GM23338 (cell line): ENCODE measurements at regions not wholly inside any gene's neighbourhood (a gene's known extent, or its start where the extent isn't known, plus 50 kb on each side); places are given as distances from the start of the nearest gene placed in this dataset.

Source experiments
- ATAC-seq: fragments of 200-7000 bp; cut with Tn5 transposase; 3 replicates; pipeline ENCODE4 v1.9.1; 2020
- DNase-seq: peaks from one replicate; pipeline ENCODE4 v3.0.0-alpha.2; 2015; ENCODE audit warnings: low spot score
- H2AFZ ChIP-seq: fragments of 200-600 bp; sonication (generic); 2 replicates; pipeline ENCODE4 v1.8.0; 2016; ENCODE audit warnings: antibody characterized with exemption, mild to moderate bottlenecking, moderate library complexity
- H3F3A ChIP-seq: fragments of 200-600 bp; sonication (generic); replicated peaks from 2 replicates; pipeline ENCODE4 v1.8.0; 2017; ENCODE audit warnings: antibody characterized with exemption, mixed run types, low read depth
- H3K27ac ChIP-seq: fragments of 200-600 bp; sonication (generic); 2 replicates; pipeline ENCODE4 v1.6.1; 2016; ENCODE audit warnings: low read depth
- H3K27me3 ChIP-seq: fragments of 200-600 bp; sonication (generic); 2 replicates; pipeline ENCODE4 v1.8.0; 2016; ENCODE audit warnings: mild to moderate bottlenecking, mixed run types, moderate library complexity; ENCODE audit not compliant: insufficient read depth
- H3K36me3 ChIP-seq: fragments of 200-600 bp; sonication (generic); 2 replicates; pipeline ENCODE4 v1.8.0; 2016; ENCODE audit warnings: mild to moderate bottlenecking; ENCODE audit not compliant: insufficient read depth
- H3K4me1 ChIP-seq: fragments of 200-600 bp; sonication (generic); 2 replicates; pipeline ENCODE4 v1.8.0; 2016; ENCODE audit warnings: mild to moderate bottlenecking, moderate library complexity; ENCODE audit not compliant: insufficient read depth
- H3K4me2 ChIP-seq: fragments of 200-600 bp; sonication (generic); 2 replicates; pipeline ENCODE4 v1.7.1; 2017; ENCODE audit warnings: mixed run types
- H3K4me3 ChIP-seq: fragments of 200-600 bp; sonication (generic); 2 replicates; pipeline ENCODE4 v1.6.1; 2016; ENCODE audit warnings: mixed run types
- H3K79me2 ChIP-seq: fragments of 200-600 bp; sonication (generic); replicated peaks from 2 replicates; pipeline ENCODE4 v1.8.0; 2017; ENCODE audit warnings: mild to moderate bottlenecking; ENCODE audit not compliant: insufficient read depth
- H3K9me2 ChIP-seq: fragments of 200-600 bp; sonication (generic); 2 replicates; pipeline ENCODE4 v1.8.0; 2017; ENCODE audit not compliant: insufficient read depth
- H4K20me1 ChIP-seq: fragments of 200-600 bp; sonication (generic); replicated peaks from 2 replicates; pipeline ENCODE4 v1.8.0; 2017; ENCODE audit warnings: mild to moderate bottlenecking; ENCODE audit not compliant: insufficient read depth
- H3K27ac Mint-ChIP-seq: 2 replicates; pipeline ENCODE4 v1.8.0; 2020; ENCODE audit warnings: inconsistent platforms, mild to moderate bottlenecking, moderate library complexity, mixed read lengths
- H3K27me3 Mint-ChIP-seq: 3 replicates; pipeline ENCODE4 v1.8.0; 2022; ENCODE audit warnings: low read depth, mild to moderate bottlenecking, moderate library complexity, mixed read lengths, inconsistent platforms; ENCODE audit not compliant: insufficient read depth, poor library complexity
- H3K36me3 Mint-ChIP-seq: 3 replicates; pipeline ENCODE4 v1.8.0; 2021; ENCODE audit warnings: low read depth, mild to moderate bottlenecking, inconsistent platforms, moderate library complexity, mixed read lengths
- H3K4me1 Mint-ChIP-seq: 3 replicates; pipeline ENCODE4 v1.8.0; 2020; ENCODE audit warnings: mild to moderate bottlenecking, inconsistent platforms, mixed read lengths
- H3K4me3 Mint-ChIP-seq: 3 replicates; pipeline ENCODE4 v1.8.0; 2021; ENCODE audit warnings: moderate library complexity, mild to moderate bottlenecking, inconsistent platforms, mixed read lengths
- H3K9me3 Mint-ChIP-seq: 3 replicates; pipeline ENCODE4 v1.8.0; 2020; ENCODE audit warnings: moderate library complexity, mild to moderate bottlenecking, inconsistent platforms, mixed read lengths
- CTCF ChIP-seq, 2 experiments: fragments of 200-600 bp in 1 of 2; sonication (generic) in 1 of 2; conservative IDR thresholded peaks; 2 replicates each; pipeline versions ENCODE4 v1.5.1 to v1.6.1; 2016 to 2017; ENCODE audit warnings: antibody characterized with exemption in 2 of 2, low read depth in 2 of 2, mild to moderate bottlenecking in 2 of 2, moderate library complexity in 1 of 2
- ETS1 ChIP-seq: IDR thresholded peaks from 2 replicates; pipeline ENCODE4 v1.6.1; 2016; ENCODE audit warnings: antibody characterized with exemption
- EZH2 ChIP-seq: fragments of 200-600 bp; sonication (generic); IDR thresholded peaks from one replicate; pipeline ENCODE4 v1.8.0; 2017; ENCODE audit warnings: antibody characterized with exemption, mild to moderate bottlenecking, low read depth; ENCODE audit not compliant: unreplicated experiment
- EZH2phosphoT487 ChIP-seq: fragments of 200-600 bp; sonication (generic); IDR thresholded peaks from one replicate; pipeline ENCODE4 v1.8.1; 2018; ENCODE audit warnings: antibody characterized with exemption; ENCODE audit not compliant: unreplicated experiment
- JUNB ChIP-seq: IDR thresholded peaks from one replicate; pipeline ENCODE4 v1.6.1; 2016; ENCODE audit warnings: antibody characterized with exemption; ENCODE audit not compliant: unreplicated experiment
- NANOG ChIP-seq: IDR thresholded peaks from 2 replicates; pipeline ENCODE4 v1.6.1; 2016; ENCODE audit warnings: antibody characterized with exemption, borderline replicate concordance
- POLR2AphosphoS5 ChIP-seq: IDR thresholded peaks from 2 replicates; pipeline ENCODE4 v1.6.1; 2016; ENCODE audit warnings: antibody characterized with exemption, low read depth
- REST ChIP-seq: IDR thresholded peaks from one replicate; pipeline ENCODE4 v1.6.1; 2018; ENCODE audit warnings: antibody characterized with exemption; ENCODE audit not compliant: unreplicated experiment
- ZNF331 ChIP-seq: fragments of 250-450 bp; sonication (Bioruptor Pico); IDR thresholded peaks from 2 replicates; pipeline ENCODE4 v1.5.0; 2020; ENCODE audit warnings: low read depth, mild to moderate bottlenecking, moderate library complexity

- TF ChIP-seq REST (no peak), POLR2AphosphoS5 (no peak), EZH2 (no peak), EZH2phosphoT487 (no peak), NANOG (no peak), ETS1 (no peak), JUNB (no peak), CTCF (conservative IDR thresholded peaks at IDR 0.05; ENCODE audit: low read depth in 2 of 2) (no peak), ZNF331 (CRISPR knock-in tag) (no peak)
These were observed 66.7 kb upstream of the MYO3A start (continued) for GRCh38 chr10:25867321-25867720.

GRCh38 chr10:25869067-25869591 lies 64.9 kb upstream of the MYO3A start:
- Mint-ChIP-seq H3K4me3 (no peak overlapping the region), H3K36me3 (peaks cover 5% of the 10 kb centered on the region; the same call in 2 of the 3 replicates), H3K9me3 (peaks cover 13% of the 10 kb centered on the region; the same call in 2 of the 3 replicates), H3K27ac (no peak overlapping the region), H3K4me1 (no peaks in the 10 kb centered on the region), H3K27me3 (peaks cover 2% of the 10 kb centered on the region)
- no peak overlapping the region for H3K27ac ChIP-seq
- no peaks in the 10 kb centered on the region for H3K4me1 ChIP-seq
- no peak overlapping the region for H3K4me3 ChIP-seq
- no peak for ATAC-seq
- no peaks in the 10 kb centered on the region for H4K20me1 ChIP-seq
- H3K79me2 ChIP-seq = no peaks in the 10 kb centered on the region
- no peaks in the 10 kb centered on the region for H3K27me3 ChIP-seq
- no peak overlapping the region for H2AFZ ChIP-seq
- no peak for DNase-seq
- no peak for TF ChIP-seq ZNF331 (CRISPR knock-in tag)
- H3K4me2 ChIP-seq = no peak overlapping the region
- H3K36me3 ChIP-seq = no peaks in the 10 kb centered on the region
- H3K9me2 ChIP-seq = no peaks in the 10 kb centered on the region
- no peaks in the 10 kb centered on the region for H3F3A ChIP-seq
